Fibroblast of pulmonary artery (primary cell): ENCODE measurements at regions not wholly inside any gene's neighbourhood (a gene's known extent, or its start where the extent isn't known, plus 50 kb on each side); places are given as distances from the start of the nearest gene placed in this dataset.
A peak's percentile ranks its signal among the peaks of the same experiment; 100 is the strongest.

Experiments used
- DNase-seq: peaks from one replicate; pipeline ENCODE4 v3.0.0-alpha.2; 2010; ENCODE audit warnings: low read depth
- H3K4me3 ChIP-seq: replicated peaks from 2 replicates; pipeline ENCODE4 v1.5.1; 2011; ENCODE audit warnings: low read depth, mild to moderate bottlenecking, control low read depth, low read length, moderate library complexity
- TF ChIP-seq, protein P1 (sequence below): IDR thresholded peaks from 2 replicates; pipeline ENCODE4 v1.5.1; 2011; ENCODE audit warnings: mild to moderate bottlenecking, control low read depth, low read length, inconsistent platforms; ENCODE audit errors: missing control alignments

GRCh38 chr21:22076471-22076870 is 1078.3 kb downstream of the NCAM2 start:
- H3K4me3 ChIP-seq: no peak overlapping the region
- TF ChIP-seq, protein P1, sequence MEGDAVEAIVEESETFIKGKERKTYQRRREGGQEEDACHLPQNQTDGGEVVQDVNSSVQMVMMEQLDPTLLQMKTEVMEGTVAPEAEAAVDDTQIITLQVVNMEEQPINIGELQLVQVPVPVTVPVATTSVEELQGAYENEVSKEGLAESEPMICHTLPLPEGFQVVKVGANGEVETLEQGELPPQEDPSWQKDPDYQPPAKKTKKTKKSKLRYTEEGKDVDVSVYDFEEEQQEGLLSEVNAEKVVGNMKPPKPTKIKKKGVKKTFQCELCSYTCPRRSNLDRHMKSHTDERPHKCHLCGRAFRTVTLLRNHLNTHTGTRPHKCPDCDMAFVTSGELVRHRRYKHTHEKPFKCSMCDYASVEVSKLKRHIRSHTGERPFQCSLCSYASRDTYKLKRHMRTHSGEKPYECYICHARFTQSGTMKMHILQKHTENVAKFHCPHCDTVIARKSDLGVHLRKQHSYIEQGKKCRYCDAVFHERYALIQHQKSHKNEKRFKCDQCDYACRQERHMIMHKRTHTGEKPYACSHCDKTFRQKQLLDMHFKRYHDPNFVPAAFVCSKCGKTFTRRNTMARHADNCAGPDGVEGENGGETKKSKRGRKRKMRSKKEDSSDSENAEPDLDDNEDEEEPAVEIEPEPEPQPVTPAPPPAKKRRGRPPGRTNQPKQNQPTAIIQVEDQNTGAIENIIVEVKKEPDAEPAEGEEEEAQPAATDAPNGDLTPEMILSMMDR: no peak
- DNase-seq: no peak

DNA sequence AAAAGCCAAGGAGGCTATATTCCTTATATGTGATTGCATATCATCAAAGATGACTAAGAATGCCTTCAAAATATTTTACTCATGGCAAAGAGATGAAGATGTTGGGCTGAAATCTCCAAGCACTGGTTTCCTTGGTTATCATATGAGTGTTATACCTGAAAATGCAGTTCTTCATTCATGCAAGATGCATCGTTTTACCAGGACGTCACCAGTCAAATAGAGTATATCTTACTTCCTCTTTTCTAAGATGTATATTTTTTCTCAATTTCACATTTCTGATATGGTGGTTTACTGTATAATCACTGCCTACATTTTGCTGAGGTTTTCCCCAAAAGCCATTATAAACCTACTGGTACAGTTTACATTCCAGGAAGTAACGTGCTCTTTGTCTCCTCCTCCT is 1085.7 kb downstream of the NCAM2 start:
- no peak overlapping the region for H3K4me3 ChIP-seq
- DNase-seq: no peak
- TF ChIP-seq, protein P1: no peak

- TF ChIP-seq, protein P1: no peak
- no peak for DNase-seq
- no peak overlapping the region for H3K4me3 ChIP-seq
Observed at GRCh38 chr21:22096314-22096713, 1098.1 kb downstream of the NCAM2 start.

GRCh38 chr21:22106720-22107410 is 1108.7 kb downstream of the NCAM2 start:
- DNase-seq: no peak
- TF ChIP-seq, protein P1: no peak
- no peak overlapping the region for H3K4me3 ChIP-seq

DNA sequence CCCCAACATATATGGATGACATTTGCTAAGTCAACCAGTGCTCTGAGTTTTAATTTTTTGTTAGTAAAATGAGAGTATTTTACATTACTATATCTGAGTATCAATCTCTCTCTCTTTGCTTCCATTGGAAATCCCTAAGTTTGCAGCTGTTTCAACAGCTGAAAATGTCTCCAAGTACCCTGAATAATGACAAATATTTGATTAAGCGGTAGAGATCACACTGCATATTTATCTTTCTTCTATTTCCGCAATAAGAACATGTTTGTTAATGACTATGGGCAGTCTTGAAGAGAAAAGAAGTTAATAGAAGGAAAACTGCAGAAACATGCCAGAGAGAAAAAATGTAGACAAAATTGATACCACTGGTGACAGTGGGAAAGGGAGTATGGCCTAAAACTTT is 1117.5 kb downstream of the NCAM2 start:
- no peak overlapping the region for H3K4me3 ChIP-seq
- TF ChIP-seq, protein P1: no peak
- DNase-seq: no peak

GRCh38 chr21:22120616-22121266 is 1122.5 kb downstream of the NCAM2 start:
- DNase-seq: peak; percentile 31
- TF ChIP-seq, protein P1: peak; percentile 37
- no peak overlapping the region for H3K4me3 ChIP-seq
